Neural crest cell (in vitro differentiated cells): ENCODE measurements at regions not wholly inside any gene's neighbourhood (a gene's known extent, or its start where the extent isn't known, plus 50 kb on each side); places are given as distances from the start of the nearest gene placed in this dataset.
"Not testable (repeated sequence)": the region's sequence is repeated elsewhere in the genome, so short reads cannot be mapped to it uniquely, and the experiment has no call there.

Experiments used
- DNase-seq: peaks from one replicate; pipeline ENCODE4 v3.0.0; 2021; ENCODE audit warnings: low read depth, mixed read lengths, low spot score
- H3K27ac Mint-ChIP-seq: one replicate; pipeline ENCODE4 v1.8.0; 2021; ENCODE audit warnings: mild to moderate bottlenecking, mixed read lengths; ENCODE audit not compliant: unreplicated experiment
- H3K27me3 Mint-ChIP-seq: 2 replicates; pipeline ENCODE4 v1.8.0; 2021; ENCODE audit warnings: low read depth, mild to moderate bottlenecking, mixed read lengths
- H3K36me3 Mint-ChIP-seq: 2 replicates; pipeline ENCODE4 v1.8.0; 2021; ENCODE audit warnings: low read depth, mild to moderate bottlenecking, mixed read lengths
- H3K4me1 Mint-ChIP-seq: 2 replicates; pipeline ENCODE4 v1.8.0; 2021; ENCODE audit warnings: mixed read lengths
- H3K4me3 Mint-ChIP-seq: one replicate; pipeline ENCODE4 v1.8.0; 2021; ENCODE audit warnings: mild to moderate bottlenecking, mixed read lengths
- H3K9me3 Mint-ChIP-seq: 2 replicates; pipeline ENCODE4 v1.8.0; 2021; ENCODE audit warnings: mixed read lengths
- TF ChIP-seq, protein P1 (sequence below): fragments of 200-600 bp; sonication (generic); conservative IDR thresholded peaks from 2 replicates; pipeline ENCODE4 v1.5.0; 2021; ENCODE audit warnings: antibody characterized with exemption, mild to moderate bottlenecking

DNA sequence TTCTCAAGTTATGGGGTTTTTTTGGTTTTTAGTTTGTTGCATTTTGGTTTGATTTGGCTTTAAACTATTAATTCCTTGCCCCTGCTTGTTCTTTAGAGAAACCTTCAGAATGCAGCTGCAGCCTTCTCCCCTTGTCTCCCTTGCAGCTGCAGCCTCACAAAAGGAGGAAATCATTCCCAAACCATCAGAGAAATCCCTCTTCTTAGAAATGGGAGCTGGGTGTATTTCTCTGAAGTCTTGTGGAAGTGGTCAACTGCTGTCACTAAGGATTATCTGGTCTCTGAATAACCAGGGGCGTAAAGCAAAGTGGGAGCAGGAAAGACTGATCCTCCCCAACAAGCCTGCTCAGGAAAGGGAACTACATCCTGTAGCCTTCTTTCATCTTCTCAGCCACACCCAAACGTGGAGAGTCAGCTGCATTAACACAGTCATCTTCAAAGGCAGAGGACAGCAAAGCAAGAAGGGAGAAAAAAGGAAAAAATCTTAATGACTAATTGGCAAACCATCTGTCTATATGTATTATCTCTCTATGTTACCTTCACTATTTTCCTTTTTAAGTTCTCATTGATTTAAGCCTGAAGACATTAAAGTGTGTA lies 1834.1 kb upstream of the PIK3C3 start:
- peaks cover 7% of the 10 kb centered on the region for H3K9me3 Mint-ChIP-seq
- no peak overlapping the region for H3K4me3 Mint-ChIP-seq
- TF ChIP-seq, protein P1, sequence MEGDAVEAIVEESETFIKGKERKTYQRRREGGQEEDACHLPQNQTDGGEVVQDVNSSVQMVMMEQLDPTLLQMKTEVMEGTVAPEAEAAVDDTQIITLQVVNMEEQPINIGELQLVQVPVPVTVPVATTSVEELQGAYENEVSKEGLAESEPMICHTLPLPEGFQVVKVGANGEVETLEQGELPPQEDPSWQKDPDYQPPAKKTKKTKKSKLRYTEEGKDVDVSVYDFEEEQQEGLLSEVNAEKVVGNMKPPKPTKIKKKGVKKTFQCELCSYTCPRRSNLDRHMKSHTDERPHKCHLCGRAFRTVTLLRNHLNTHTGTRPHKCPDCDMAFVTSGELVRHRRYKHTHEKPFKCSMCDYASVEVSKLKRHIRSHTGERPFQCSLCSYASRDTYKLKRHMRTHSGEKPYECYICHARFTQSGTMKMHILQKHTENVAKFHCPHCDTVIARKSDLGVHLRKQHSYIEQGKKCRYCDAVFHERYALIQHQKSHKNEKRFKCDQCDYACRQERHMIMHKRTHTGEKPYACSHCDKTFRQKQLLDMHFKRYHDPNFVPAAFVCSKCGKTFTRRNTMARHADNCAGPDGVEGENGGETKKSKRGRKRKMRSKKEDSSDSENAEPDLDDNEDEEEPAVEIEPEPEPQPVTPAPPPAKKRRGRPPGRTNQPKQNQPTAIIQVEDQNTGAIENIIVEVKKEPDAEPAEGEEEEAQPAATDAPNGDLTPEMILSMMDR = no peak
- H3K27me3 Mint-ChIP-seq = no peaks in the 10 kb centered on the region
- no peak for DNase-seq
- H3K4me1 Mint-ChIP-seq = peaks cover 5% of the 10 kb centered on the region
- no peak overlapping the region for H3K27ac Mint-ChIP-seq
- peaks cover 17% of the 10 kb centered on the region for H3K36me3 Mint-ChIP-seq

DNA sequence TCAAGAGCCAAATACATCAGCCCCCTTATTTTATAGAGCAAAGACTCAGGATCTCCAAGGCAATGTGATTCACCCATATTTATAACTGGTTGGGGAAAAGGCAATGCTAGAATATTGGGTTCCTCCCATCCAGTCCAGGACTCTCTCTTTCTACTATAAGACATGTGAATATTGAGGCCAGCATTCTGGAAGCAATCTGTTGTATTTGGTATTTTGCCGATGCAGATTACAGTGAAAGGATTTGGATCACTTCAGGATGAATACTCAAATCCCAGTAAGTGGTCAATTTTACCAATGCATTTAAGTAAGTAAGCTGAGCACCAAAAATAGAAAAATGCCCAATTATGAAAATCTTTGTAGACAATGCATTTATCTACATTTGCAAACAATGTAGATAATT lies 1834.7 kb upstream of the PIK3C3 start:
- no peak for DNase-seq
- no peak overlapping the region for H3K4me3 Mint-ChIP-seq
- TF ChIP-seq, protein P1 = no peak
- H3K4me1 Mint-ChIP-seq = peaks cover 5% of the 10 kb centered on the region
- no peak overlapping the region for H3K27ac Mint-ChIP-seq
- peaks cover 17% of the 10 kb centered on the region for H3K36me3 Mint-ChIP-seq
- H3K27me3 Mint-ChIP-seq = no peaks in the 10 kb centered on the region
- peaks cover 7% of the 10 kb centered on the region for H3K9me3 Mint-ChIP-seq

DNA sequence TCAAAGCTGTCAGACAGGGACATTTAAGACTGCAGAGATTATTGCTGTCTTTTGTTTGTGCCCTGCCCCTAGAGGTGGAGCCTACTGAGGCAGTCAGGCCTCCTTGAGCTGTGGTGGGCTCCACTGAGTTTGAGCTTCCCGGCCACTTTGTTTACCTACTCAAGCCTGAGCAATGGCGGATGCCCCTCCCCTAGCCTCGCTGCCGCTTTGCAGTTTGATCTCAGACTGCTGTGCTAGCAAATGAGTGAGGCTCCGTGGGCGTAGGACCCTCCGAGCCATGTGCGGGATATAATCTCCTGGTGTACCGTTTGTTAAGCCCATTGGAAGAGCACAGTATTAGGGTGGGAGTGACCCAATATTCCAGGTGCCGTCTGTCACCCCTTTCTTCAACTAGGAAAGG lies 1835.5 kb upstream of the PIK3C3 start:
- H3K27ac Mint-ChIP-seq, H3K4me3 Mint-ChIP-seq, H3K27me3 Mint-ChIP-seq, DNase-seq, H3K4me1 Mint-ChIP-seq, H3K9me3 Mint-ChIP-seq: not testable (repeated sequence)
- peaks cover 17% of the 10 kb centered on the region for H3K36me3 Mint-ChIP-seq

DNA sequence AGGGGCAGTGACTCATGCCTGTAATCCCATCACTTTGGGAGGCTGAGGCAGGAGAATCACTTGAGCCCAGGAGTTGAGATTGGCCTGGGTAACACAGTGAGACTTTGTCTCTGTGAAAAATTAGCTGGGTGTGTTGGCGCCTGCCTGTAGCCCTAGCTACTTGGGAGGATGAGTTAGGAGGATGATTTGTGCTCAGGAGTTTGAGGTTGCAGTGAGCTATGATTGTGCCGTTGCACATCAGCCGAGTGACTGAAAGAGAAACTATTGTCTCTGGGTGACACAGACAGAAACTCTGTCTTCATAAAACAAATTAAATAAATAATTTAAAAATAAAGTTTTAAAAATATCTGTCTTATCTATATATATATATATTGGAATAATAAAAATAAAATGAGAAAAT lies 1844.6 kb upstream of the PIK3C3 start:
- no peak overlapping the region for H3K27ac Mint-ChIP-seq
- TF ChIP-seq, protein P1 = no peak
- H3K9me3 Mint-ChIP-seq = peaks cover 7% of the 10 kb centered on the region

DNA sequence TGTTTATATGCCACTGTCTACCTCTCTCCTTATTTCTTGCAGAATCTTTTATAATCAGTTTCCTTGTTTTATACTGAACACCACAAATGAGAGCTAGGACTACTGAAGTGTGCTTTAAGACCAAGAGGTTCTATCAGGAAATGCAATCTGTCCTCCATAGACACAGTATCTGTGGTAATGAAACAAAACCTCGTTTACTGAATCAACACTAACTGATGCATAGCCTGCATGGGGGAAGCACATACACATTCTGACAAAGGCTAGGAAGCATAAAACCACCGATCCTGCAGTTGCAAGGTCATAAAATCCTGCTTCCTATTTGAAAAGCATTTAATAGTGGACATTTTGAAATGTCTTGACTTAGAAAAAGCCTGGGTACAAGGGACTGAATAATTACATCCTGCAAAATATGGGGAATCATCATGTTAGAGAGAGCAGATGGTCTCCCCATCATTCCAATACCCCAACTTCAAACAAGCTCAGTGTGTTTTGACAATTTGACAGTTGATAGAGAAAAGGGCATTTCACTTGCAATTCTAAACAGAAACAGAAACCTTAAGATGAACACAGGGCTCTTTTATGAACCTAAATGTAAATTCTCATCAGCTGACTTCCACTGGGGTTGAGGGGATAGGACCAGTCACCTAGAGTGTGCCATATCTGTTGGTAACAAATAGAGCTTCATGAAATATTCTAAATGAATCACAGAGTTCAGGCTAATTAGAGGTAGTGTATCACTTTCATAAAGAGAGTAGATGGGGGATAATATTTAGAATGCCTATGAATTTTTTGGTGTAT lies 1845.6 kb upstream of the PIK3C3 start:
- peaks cover 20% of the 10 kb centered on the region for H3K4me1 Mint-ChIP-seq
- H3K9me3 Mint-ChIP-seq = peaks cover 7% of the 10 kb centered on the region
- TF ChIP-seq, protein P1 = no peak
- H3K27ac Mint-ChIP-seq = no peak overlapping the region
- no peak for DNase-seq
- no peaks in the 10 kb centered on the region for H3K27me3 Mint-ChIP-seq
- H3K4me3 Mint-ChIP-seq = no peak overlapping the region
- no peaks in the 10 kb centered on the region for H3K36me3 Mint-ChIP-seq

More for the DNA sequence above, 1844.6 kb upstream of the PIK3C3 start:
- Mint-ChIP-seq H3K4me1 (peaks cover 20% of the 10 kb centered on the region), H3K4me3 (no peak overlapping the region), H3K27me3 (no peaks in the 10 kb centered on the region), H3K36me3 (no peaks in the 10 kb centered on the region)
- DNase-seq = no peak

DNA sequence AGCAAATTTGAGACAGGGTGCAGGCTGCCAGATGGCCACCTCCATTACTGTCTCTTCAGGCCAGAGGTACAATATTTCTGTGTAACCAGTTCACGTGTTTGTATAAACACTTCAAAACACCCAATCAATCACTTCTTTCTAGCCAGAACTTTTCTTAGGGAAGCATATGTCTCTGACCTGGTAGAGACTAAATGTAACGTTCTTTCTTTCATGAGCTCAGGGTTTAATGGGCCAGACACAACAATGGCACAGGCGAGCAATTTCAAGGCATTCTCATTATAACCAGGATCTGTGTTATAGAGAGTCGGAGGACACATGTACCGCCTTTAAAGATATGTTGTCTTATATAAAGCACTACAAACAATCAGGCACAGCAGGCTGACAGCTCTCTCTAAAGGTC lies 1846.4 kb upstream of the PIK3C3 start:
- H3K27me3 Mint-ChIP-seq = no peaks in the 10 kb centered on the region
- H3K9me3 Mint-ChIP-seq = peaks cover 7% of the 10 kb centered on the region
- no peaks in the 10 kb centered on the region for H3K36me3 Mint-ChIP-seq
- DNase-seq = no peak
- H3K27ac Mint-ChIP-seq = peak overlapping the region; percentile 27
- no peak overlapping the region for H3K4me3 Mint-ChIP-seq
- TF ChIP-seq, protein P1 = no peak
- H3K4me1 Mint-ChIP-seq = peaks cover 28% of the 10 kb centered on the region
